B cell (primary cell): ENCODE measurements at regions not wholly inside any gene's neighbourhood (a gene's known extent, or its start where the extent isn't known, plus 50 kb on each side); places are given as distances from the start of the nearest gene placed in this dataset.

Experiments used
- ATAC-seq: fragments of 200-7000 bp; cut with Tn5 transposase; one replicate; pipeline ENCODE4 v1.10.0; 2021; ENCODE audit warnings: low read depth, mild to moderate bottlenecking, moderate number of reproducible peaks, moderate library complexity
- CTCF ChIA-PET: fragments of 350-600 bp; sonication (Branson Sonifier 250); formaldehyde crosslinking; loops from one replicate; lab custom pipeline; 2021; ENCODE audit warnings: antibody characterized with exemption, inconsistent platforms; lab: Charles Lee
- POLR2A ChIA-PET: fragments of 350-600 bp; sonication (Branson Sonifier 250); formaldehyde crosslinking; loops from one replicate; lab custom pipeline; 2021; ENCODE audit warnings: antibody characterized with exemption; lab: Charles Lee
- DNase-seq: peaks from one replicate; pipeline ENCODE4 v3.0.0; 2013
- H2AFZ ChIP-seq: 2 replicates; pipeline ENCODE4 v1.6.1; 2012; ENCODE audit warnings: mild to moderate bottlenecking, low read depth, low read length; ENCODE audit not compliant: insufficient read depth, poor library complexity, severe bottlenecking
- H3K27ac ChIP-seq, 2 donors: 1 replicate in 1 of 2; 2 replicates in 1 of 2; pipeline ENCODE4 v1.5.1; 2012 to 2013; ENCODE audit warnings: low read length in 2 of 2, mild to moderate bottlenecking in 2 of 2, moderate library complexity in 1 of 2
- H3K27me3 ChIP-seq, 4 experiments: fragments of 200-600 bp in 1 of 4; sonication (generic) in 1 of 4; replicated peaks in 1 of 4; 1 replicate in 2 of 4; 2 replicates in 2 of 4; pipeline versions ENCODE4 v1.6.1 to v1.7.0; 2013 to 2016; ENCODE audit warnings: low read length in 3 of 4, mild to moderate bottlenecking in 2 of 4, mixed read lengths in 1 of 4, moderate library complexity in 1 of 4; ENCODE audit not compliant: insufficient read depth in 4 of 4, control insufficient read depth in 3 of 4; ENCODE audit errors: control extremely low read depth in 1 of 4
- H3K36me3 ChIP-seq, 2 experiments: replicated peaks in 1 of 2; 1 replicate in 1 of 2; 2 replicates in 1 of 2; pipeline versions ENCODE4 v1.6.1 to v1.7.1; 2013; ENCODE audit warnings: low read length in 1 of 2; ENCODE audit not compliant: insufficient read depth in 2 of 2, control insufficient read depth in 1 of 2; ENCODE audit errors: control extremely low read depth in 1 of 2, extremely low read depth in 1 of 2
- H3K4me1 ChIP-seq, 2 donors: fragments of 200-600 bp in 1 of 2; sonication (generic) in 1 of 2; 1 replicate in 1 of 2; 2 replicates in 1 of 2; pipeline versions ENCODE4 v1.5.1 to v1.6.1; 2013 to 2017; ENCODE audit warnings: low read length in 2 of 2; ENCODE audit not compliant: control insufficient read depth in 2 of 2, insufficient read depth in 2 of 2
- H3K4me2 ChIP-seq: replicated peaks from 2 replicates; pipeline ENCODE3; 2012; ENCODE audit warnings: mild to moderate bottlenecking, low read depth, low read length; ENCODE audit not compliant: poor library complexity, severe bottlenecking
- H3K4me3 ChIP-seq, 5 experiments: fragments of 200-600 bp in 1 of 5; sonication (generic) in 1 of 5; 1 replicate in 3 of 5; 2 replicates in 2 of 5; pipeline versions ENCODE4 v1.5.1 to v1.7.0; 2011 to 2016; ENCODE audit warnings: low read length in 4 of 5, mild to moderate bottlenecking in 4 of 5, low read depth in 2 of 5, control low read depth in 1 of 5, moderate library complexity in 1 of 5; ENCODE audit not compliant: insufficient read depth in 1 of 5; ENCODE audit errors: control extremely low read depth in 1 of 5, extremely low read depth in 1 of 5
- H3K79me2 ChIP-seq: fragments of 200-600 bp; sonication (generic); one replicate; pipeline ENCODE4 v1.6.0; 2016; ENCODE audit warnings: low read length; ENCODE audit not compliant: control insufficient read depth, insufficient read depth
- H3K9ac ChIP-seq: fragments of 200-600 bp; sonication (generic); 2 replicates; pipeline ENCODE4 v1.6.1; 2017; ENCODE audit warnings: mild to moderate bottlenecking, low read length, moderate library complexity
- H3K9me3 ChIP-seq, 3 donors: one replicate each; pipeline versions ENCODE4 v1.6.1 to v1.7.1; 2013; ENCODE audit warnings: low read length in 2 of 3; ENCODE audit not compliant: control insufficient read depth in 2 of 3, insufficient read depth in 1 of 3; ENCODE audit errors: control extremely low read depth in 1 of 3
- H4K20me1 ChIP-seq: 2 replicates; pipeline ENCODE4 v1.6.0; 2012; ENCODE audit warnings: mild to moderate bottlenecking, low read length; ENCODE audit not compliant: insufficient read depth, control insufficient read depth, poor library complexity, severe bottlenecking
- H3K27ac Mint-ChIP-seq: one replicate; pipeline ENCODE4 v1.8.0; 2021; ENCODE audit warnings: mixed read lengths
- H3K27me3 Mint-ChIP-seq: one replicate; pipeline ENCODE4 v1.8.0; 2021; ENCODE audit warnings: mixed read lengths
- H3K4me1 Mint-ChIP-seq: one replicate; pipeline ENCODE4 v1.8.0; 2021; ENCODE audit warnings: mixed read lengths
- H3K4me3 Mint-ChIP-seq: one replicate; pipeline ENCODE4 v1.8.0; 2021; ENCODE audit warnings: mixed read lengths
- H3K9me3 Mint-ChIP-seq: one replicate; pipeline ENCODE4 v1.8.0; 2022; ENCODE audit warnings: mixed read lengths; ENCODE audit not compliant: insufficient read depth
- EZH2 ChIP-seq: IDR thresholded peaks from 2 replicates; pipeline ENCODE4 v1.6.1; 2012; ENCODE audit warnings: borderline replicate concordance, low read depth, mild to moderate bottlenecking, moderate library complexity, low read length; ENCODE audit not compliant: insufficient read depth, poor library complexity, severe bottlenecking
- WGBS: methylation state at CpG from one replicate; pipeline ENCODE4 v1.1.5; 2013; ENCODE audit warnings: missing lambda C conversion rate; ENCODE audit not compliant: insufficient coverage; 5-methylcytosine and 5-hydroxymethylcytosine counted together
- intact Hi-C: fragments of 100-400 bp; cut with micrococcal nuclease; formaldehyde crosslinking; loops from one replicate; pipeline ENCODE4 v1.10.0; 2022
- TF ChIP-seq, protein P1 (sequence below): fragments of 200-600 bp; IDR thresholded peaks from one replicate; pipeline ENCODE4 v1.8.0; 2022; ENCODE audit warnings: antibody characterized with exemption, mild to moderate bottlenecking

DNA sequence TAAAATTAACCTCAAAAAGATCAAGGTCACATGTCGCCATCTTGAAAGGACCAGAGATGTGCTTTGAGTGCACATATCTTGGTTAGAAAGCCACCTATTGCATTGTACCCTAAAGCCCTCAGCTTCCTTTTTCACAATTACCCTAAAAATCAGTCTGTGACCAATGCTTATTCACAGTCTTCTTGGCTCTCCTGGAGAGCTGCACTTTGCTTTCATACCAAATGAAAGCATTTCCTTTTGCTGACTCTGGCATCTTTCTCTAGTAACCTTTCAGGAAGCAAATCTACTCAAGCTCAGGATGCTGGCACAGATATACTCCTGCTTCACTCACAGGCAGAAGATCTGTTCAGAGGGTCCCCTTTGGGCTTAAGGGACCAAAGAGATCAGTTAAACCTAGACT is 160.7 kb upstream of the PUM3 start:
- ChIA-PET CTCF (no interaction called here), POLR2A (no interaction called here)
- H3K27ac Mint-ChIP-seq, result no peak overlapping the region
- no peaks in the 10 kb centered on the region for H3K4me1 Mint-ChIP-seq
- 100% methylated on average over 1 of the region's 1 CpG for WGBS
- ATAC-seq (no peak), DNase-seq (no peak)
- no peaks in the 10 kb centered on the region for H3K36me3 ChIP-seq
- no peak overlapping the region for H3K4me3 ChIP-seq
- peaks cover 16% of the 10 kb centered on the region for H3K27me3 Mint-ChIP-seq
- H2AFZ ChIP-seq, result no peak overlapping the region
- no peak for TF ChIP-seq EZH2
- TF ChIP-seq, protein P1, sequence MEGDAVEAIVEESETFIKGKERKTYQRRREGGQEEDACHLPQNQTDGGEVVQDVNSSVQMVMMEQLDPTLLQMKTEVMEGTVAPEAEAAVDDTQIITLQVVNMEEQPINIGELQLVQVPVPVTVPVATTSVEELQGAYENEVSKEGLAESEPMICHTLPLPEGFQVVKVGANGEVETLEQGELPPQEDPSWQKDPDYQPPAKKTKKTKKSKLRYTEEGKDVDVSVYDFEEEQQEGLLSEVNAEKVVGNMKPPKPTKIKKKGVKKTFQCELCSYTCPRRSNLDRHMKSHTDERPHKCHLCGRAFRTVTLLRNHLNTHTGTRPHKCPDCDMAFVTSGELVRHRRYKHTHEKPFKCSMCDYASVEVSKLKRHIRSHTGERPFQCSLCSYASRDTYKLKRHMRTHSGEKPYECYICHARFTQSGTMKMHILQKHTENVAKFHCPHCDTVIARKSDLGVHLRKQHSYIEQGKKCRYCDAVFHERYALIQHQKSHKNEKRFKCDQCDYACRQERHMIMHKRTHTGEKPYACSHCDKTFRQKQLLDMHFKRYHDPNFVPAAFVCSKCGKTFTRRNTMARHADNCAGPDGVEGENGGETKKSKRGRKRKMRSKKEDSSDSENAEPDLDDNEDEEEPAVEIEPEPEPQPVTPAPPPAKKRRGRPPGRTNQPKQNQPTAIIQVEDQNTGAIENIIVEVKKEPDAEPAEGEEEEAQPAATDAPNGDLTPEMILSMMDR, result no peak
- H3K79me2 ChIP-seq, result no peaks in the 10 kb centered on the region
- H3K4me3 Mint-ChIP-seq, result no peak overlapping the region
- no peaks in the 10 kb centered on the region for H3K9me3 Mint-ChIP-seq
- H3K27ac ChIP-seq, result no peak overlapping the region
- H4K20me1 ChIP-seq, result no peaks in the 10 kb centered on the region
- H3K4me1 ChIP-seq, result no peaks in the 10 kb centered on the region
- H3K9ac ChIP-seq, result no peak overlapping the region
- no peak overlapping the region for H3K4me2 ChIP-seq
- peaks cover 0 to 2% (median 0%) of the 10 kb centered on the region in 3 donors for H3K9me3 ChIP-seq
- intact Hi-C loops, result no loop called here
- no peaks in the 10 kb centered on the region for H3K27me3 ChIP-seq

DNA sequence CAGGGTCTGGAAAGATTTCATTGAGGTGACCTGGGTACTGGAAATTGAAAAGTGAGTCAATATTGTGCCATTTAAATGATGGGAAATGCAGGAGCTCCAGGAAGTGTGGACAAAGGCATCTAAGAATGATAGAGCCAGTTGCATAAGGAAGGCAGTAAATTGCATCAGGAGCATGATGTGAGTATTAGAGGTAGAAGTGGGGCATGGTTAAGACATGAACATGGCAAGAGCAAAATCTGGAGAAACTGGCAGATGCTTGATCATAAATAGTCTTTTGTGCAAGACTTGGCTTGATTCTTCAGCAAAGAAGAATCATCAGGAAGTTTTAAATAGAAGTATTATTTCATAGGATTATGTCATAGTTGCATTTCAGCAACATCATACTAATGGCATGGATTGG is 157.4 kb upstream of the PUM3 start:
- no peak overlapping the region for H3K9ac ChIP-seq
- POLR2A ChIA-PET, result no interaction called here

More for the DNA sequence above, 157.4 kb upstream of the PUM3 start:
- Histone ChIP-seq H3K27me3 (no peaks in the 10 kb centered on the region), H3K27ac (no peak overlapping the region), H2AFZ (no peak overlapping the region), H3K36me3 (no peaks in the 10 kb centered on the region), H3K4me1 (no peaks in the 10 kb centered on the region), H3K79me2 (no peaks in the 10 kb centered on the region), H4K20me1 (no peaks in the 10 kb centered on the region), H3K4me2 (no peak overlapping the region), H3K9me3 (no peaks in the 10 kb centered on the region), H3K4me3 (no peak overlapping the region)
- no peaks in the 10 kb centered on the region for H3K4me1 Mint-ChIP-seq
- no peak overlapping the region for H3K4me3 Mint-ChIP-seq
- no peaks in the 10 kb centered on the region for H3K9me3 Mint-ChIP-seq
- ATAC-seq (no peak), DNase-seq (no peak)
- peaks cover 16% of the 10 kb centered on the region for H3K27me3 Mint-ChIP-seq
- no peak for TF ChIP-seq EZH2
- TF ChIP-seq, protein P1, result no peak
- intact Hi-C loops, result no loop called here
- no peak overlapping the region for H3K27ac Mint-ChIP-seq
- CTCF ChIA-PET, result no interaction called here
